ENCODE measurements at regions not wholly inside any gene's neighbourhood (a gene's known extent, or its start where the extent isn't known, plus 50 kb on each side); places are given as distances from the start of the nearest gene placed in this dataset.

DNA sequence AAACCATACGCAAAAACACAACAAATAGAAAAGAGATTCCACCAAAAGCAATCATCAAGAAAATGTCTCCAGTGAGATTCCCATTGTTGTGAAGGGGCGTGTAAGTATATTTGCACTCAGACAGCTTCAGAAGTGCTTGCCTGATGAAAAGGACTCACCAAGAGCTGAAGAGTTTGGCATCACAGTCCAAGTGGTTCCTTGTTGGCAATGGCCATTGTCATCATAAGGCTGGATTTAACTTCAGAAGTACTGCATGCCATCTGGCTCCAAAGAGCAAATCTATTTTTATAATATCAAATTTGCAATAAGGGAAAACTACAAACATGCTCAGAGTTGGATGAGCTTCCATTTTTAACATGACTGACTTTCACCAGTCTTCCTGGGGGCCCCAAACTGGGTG, 505.3 kb upstream of the NR2F2 start:
- H3K27ac ChIP-seq, result no peak overlapping the region
- H3K36me3 ChIP-seq, result no peaks in the 10 kb centered on the region
- H3K4me3 ChIP-seq, result no peak overlapping the region
- H3K4me1 ChIP-seq (replicated peaks), result no peaks in the 10 kb centered on the region
- no peaks in the 10 kb centered on the region for H3K27me3 ChIP-seq (replicated peaks)
- no peak for DNase-seq (ENCODE audit: low read depth in 1 of 2, low spot score in 2 of 2)
- H3K9me3 ChIP-seq (replicated peaks), result no peaks in the 10 kb centered on the region

DNA sequence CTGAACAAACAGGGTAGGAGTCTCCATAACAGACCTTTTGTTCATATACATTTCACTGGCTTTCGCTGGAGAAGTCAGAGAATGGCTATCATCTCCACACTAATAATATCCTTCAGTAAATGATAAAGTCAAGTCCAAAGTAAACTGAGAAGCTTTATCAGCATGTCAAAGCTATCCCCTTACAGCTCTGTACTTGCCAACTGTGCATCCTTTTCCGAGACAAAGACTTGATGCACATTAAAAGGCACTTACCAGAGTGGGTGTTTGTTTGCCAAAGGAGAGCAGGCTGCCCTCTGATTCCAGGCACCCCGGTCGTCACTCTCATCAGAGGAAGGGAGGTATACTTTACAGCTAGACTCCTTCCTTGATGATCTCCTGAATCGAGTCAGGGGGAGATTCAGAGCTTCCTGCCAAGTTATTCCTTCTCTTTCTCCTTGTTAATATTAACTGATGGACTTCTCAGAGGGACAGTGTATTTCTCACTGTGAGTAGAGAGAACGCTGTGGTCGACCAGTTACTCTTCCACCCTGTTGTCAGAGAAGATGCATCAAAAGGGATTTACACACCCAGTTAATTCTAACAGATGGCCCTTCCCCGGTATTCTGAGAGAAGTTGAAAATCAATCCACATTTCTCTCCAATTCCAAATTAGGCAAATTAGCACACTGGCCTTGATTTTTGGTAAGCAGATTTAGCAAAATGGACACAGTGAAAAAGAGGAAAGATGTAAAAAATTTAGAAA, 504.7 kb upstream of the NR2F2 start:
- Histone ChIP-seq H3K4me1 (replicated peaks) (no peaks in the 10 kb centered on the region), H3K36me3 (no peaks in the 10 kb centered on the region), H3K27me3 (replicated peaks) (no peaks in the 10 kb centered on the region), H3K9me3 (replicated peaks) (no peaks in the 10 kb centered on the region), H3K4me3 (no peak overlapping the region), H3K27ac (no peak overlapping the region)
- no peak for DNase-seq (ENCODE audit: low read depth in 1 of 2, low spot score in 2 of 2)

- Histone ChIP-seq H3K36me3 (no peaks in the 10 kb centered on the region), H3K27ac (no peak overlapping the region), H3K9me3 (replicated peaks) (no peaks in the 10 kb centered on the region), H3K4me3 (no peak overlapping the region), H3K4me1 (replicated peaks) (no peaks in the 10 kb centered on the region), H3K27me3 (replicated peaks) (no peaks in the 10 kb centered on the region)
- no peak for DNase-seq (ENCODE audit: low read depth in 1 of 2, low spot score in 2 of 2)
Observed at GRCh38 chr15:95826412-95827195, 503.9 kb upstream of the NR2F2 start.

DNA sequence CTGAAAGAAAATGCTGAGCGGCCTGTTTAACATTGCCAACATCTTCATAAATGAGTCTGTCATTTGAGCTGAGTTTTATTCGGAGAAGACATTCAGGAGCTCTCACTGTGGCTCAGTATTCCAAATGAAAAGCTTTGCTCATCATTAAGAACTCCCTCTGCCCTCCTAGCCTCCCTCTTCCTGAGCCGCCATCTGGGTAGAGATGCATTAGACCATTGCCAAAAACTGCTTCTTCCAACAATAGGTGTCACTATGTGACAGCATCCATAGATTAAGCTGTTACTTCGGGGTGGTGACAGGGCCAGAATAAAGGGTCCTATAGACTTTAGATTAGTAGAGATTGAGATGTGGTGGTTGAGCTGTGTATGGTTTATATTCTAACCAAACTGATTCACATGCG, 501.4 kb upstream of the NR2F2 start:
- Histone ChIP-seq H3K4me3 (no peak overlapping the region), H3K36me3 (no peaks in the 10 kb centered on the region)
- DNase-seq (ENCODE audit: low read depth in 1 of 2, low spot score in 2 of 2), result no peak

DNA sequence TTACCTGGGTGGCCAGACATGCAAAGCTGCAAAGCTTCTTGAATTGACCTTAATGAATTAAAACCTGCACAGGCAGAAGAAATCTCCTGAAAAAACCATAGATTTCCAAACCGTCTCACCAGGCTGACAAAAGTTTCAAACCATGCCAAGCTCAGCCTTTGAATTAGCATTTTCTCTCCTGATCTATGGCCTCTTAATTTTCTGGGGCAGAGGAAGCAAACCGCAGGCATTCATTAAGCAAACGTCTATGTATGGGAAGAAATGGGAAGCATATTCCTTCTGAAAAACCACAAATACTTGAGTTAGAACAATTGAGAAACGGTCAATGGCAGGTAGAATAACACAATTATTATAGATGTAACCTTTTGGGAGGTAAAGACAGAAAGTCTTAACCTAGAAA, 500.2 kb upstream of the NR2F2 start:
- Histone ChIP-seq H3K9me3 (replicated peaks) (no peaks in the 10 kb centered on the region), H3K4me1 (replicated peaks) (no peaks in the 10 kb centered on the region), H3K27ac (no peak overlapping the region), H3K36me3 (no peaks in the 10 kb centered on the region), H3K4me3 (no peak overlapping the region), H3K27me3 (replicated peaks) (no peaks in the 10 kb centered on the region)
- no peak for DNase-seq (ENCODE audit: low read depth in 1 of 2, low spot score in 2 of 2)

More for the DNA sequence above, 501.4 kb upstream of the NR2F2 start:
- Histone ChIP-seq H3K4me1 (replicated peaks) (no peaks in the 10 kb centered on the region), H3K27ac (no peak overlapping the region), H3K9me3 (replicated peaks) (no peaks in the 10 kb centered on the region), H3K27me3 (replicated peaks) (no peaks in the 10 kb centered on the region)

GRCh38 chr15:95832668-95833067, 497.8 kb upstream of the NR2F2 start:
- no peaks in the 10 kb centered on the region for H3K9me3 ChIP-seq (replicated peaks)

GRCh38 chr15:95834028-95834804, 496.3 kb upstream of the NR2F2 start:
- peaks cover 4% of the 10 kb centered on the region for H3K4me1 ChIP-seq (replicated peaks)
- H3K4me3 ChIP-seq, result no peak overlapping the region
- no peak for DNase-seq (ENCODE audit: low read depth in 1 of 2, low spot score in 2 of 2)

More at GRCh38 chr15:95832668-95833067, 497.8 kb upstream of the NR2F2 start:
- Histone ChIP-seq H3K27ac (no peak overlapping the region), H3K4me1 (replicated peaks) (no peaks in the 10 kb centered on the region), H3K27me3 (replicated peaks) (no peaks in the 10 kb centered on the region), H3K36me3 (no peaks in the 10 kb centered on the region), H3K4me3 (no peak overlapping the region)
- DNase-seq (ENCODE audit: low read depth in 1 of 2, low spot score in 2 of 2), result no peak

DNA sequence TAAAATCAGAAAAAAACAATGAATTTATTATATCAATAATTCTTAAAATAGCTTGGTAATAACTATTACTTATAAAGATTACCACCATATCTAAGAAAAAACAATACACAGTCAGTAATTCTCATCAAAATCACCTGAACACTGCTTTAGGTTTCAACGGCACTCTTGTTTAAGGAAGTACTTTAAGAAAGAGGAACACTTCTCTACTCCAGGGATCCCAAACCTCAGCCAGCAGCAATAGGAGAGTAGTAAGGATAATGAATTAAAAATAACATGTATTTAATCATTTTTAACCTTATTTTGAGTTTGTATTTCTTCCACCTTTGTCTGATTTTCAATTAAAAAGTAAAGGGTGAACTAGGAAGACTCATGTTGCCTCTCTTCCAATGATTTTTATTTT, 494.0 kb upstream of the NR2F2 start:
- Histone ChIP-seq H3K27ac (no peak overlapping the region), H3K9me3 (replicated peaks) (no peaks in the 10 kb centered on the region), H3K4me1 (replicated peaks) (peaks cover 20% of the 10 kb centered on the region), H3K27me3 (replicated peaks) (no peaks in the 10 kb centered on the region), H3K4me3 (no peak overlapping the region), H3K36me3 (no peaks in the 10 kb centered on the region)
- no peak for DNase-seq (ENCODE audit: low read depth in 1 of 2, low spot score in 2 of 2)

More at GRCh38 chr15:95834028-95834804, 496.3 kb upstream of the NR2F2 start:
- no peaks in the 10 kb centered on the region for H3K36me3 ChIP-seq
- H3K27me3 ChIP-seq (replicated peaks), result no peaks in the 10 kb centered on the region
- no peaks in the 10 kb centered on the region for H3K9me3 ChIP-seq (replicated peaks)
- no peak overlapping the region for H3K27ac ChIP-seq

- Histone ChIP-seq H3K4me3 (no peak overlapping the region), H3K9me3 (replicated peaks) (no peaks in the 10 kb centered on the region), H3K36me3 (no peaks in the 10 kb centered on the region), H3K27me3 (replicated peaks) (no peaks in the 10 kb centered on the region), H3K4me1 (replicated peaks) (peaks cover 20% of the 10 kb centered on the region), H3K27ac (no peak overlapping the region)
- DNase-seq (ENCODE audit: low read depth in 1 of 2, low spot score in 2 of 2), result no peak
Observed at GRCh38 chr15:95837341-95838004, 493.0 kb upstream of the NR2F2 start.

- peak overlapping the region; percentile 58 for H3K27ac ChIP-seq
- peaks cover 20% of the 10 kb centered on the region for H3K4me1 ChIP-seq (replicated peaks)
- H3K4me3 ChIP-seq, result no peak overlapping the region
- no peaks in the 10 kb centered on the region for H3K27me3 ChIP-seq (replicated peaks)
- peak in 1 of 2 experiments; percentile 5 for DNase-seq (ENCODE audit: low read depth in 1 of 2, low spot score in 2 of 2)
- H3K36me3 ChIP-seq, result no peaks in the 10 kb centered on the region
- H3K9me3 ChIP-seq (replicated peaks), result no peaks in the 10 kb centered on the region
Observed at GRCh38 chr15:95839367-95839782, 491.1 kb upstream of the NR2F2 start.

- H3K36me3 ChIP-seq, result no peaks in the 10 kb centered on the region
- DNase-seq (ENCODE audit: low read depth in 1 of 2, low spot score in 2 of 2), result peak in 1 of 2 experiments; percentile 68
- H3K4me1 ChIP-seq (replicated peaks), result peaks cover 20% of the 10 kb centered on the region
- H3K27ac ChIP-seq, result peak overlapping the region; percentile 58
- H3K27me3 ChIP-seq (replicated peaks), result no peaks in the 10 kb centered on the region
- no peaks in the 10 kb centered on the region for H3K9me3 ChIP-seq (replicated peaks)
- H3K4me3 ChIP-seq, result no peak overlapping the region
Observed at GRCh38 chr15:95840004-95840403, 490.5 kb upstream of the NR2F2 start.

DNA sequence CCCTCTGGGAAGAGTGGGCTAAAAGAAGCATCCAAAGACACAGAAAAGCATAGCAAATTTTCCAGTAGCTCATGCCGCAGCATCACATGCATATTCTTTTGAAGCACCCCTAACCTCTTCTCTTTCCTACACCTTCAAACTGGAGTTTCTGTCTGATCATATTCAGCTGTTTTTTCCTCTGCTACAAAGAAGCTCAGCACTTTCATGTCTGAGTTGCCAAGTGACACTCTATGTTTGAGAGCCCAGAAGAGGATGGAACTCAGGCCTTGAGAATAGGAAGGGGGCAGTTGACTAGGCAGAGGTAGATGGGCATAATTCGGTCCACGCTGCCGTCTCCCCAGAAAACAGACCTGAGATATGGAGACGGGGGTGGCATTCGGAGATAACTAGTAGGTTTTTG, 489.6 kb upstream of the NR2F2 start:
- Histone ChIP-seq H3K27me3 (replicated peaks) (no peaks in the 10 kb centered on the region), H3K4me3 (no peak overlapping the region), H3K9me3 (replicated peaks) (no peaks in the 10 kb centered on the region), H3K36me3 (no peaks in the 10 kb centered on the region), H3K4me1 (replicated peaks) (peaks cover 20% of the 10 kb centered on the region), H3K27ac (no peak overlapping the region)
- DNase-seq (ENCODE audit: low read depth in 1 of 2, low spot score in 2 of 2), result no peak

GRCh38 chr15:95842576-95842975, 487.9 kb upstream of the NR2F2 start:
- Histone ChIP-seq H3K4me1 (replicated peaks) (peaks cover 20% of the 10 kb centered on the region), H3K27me3 (replicated peaks) (no peaks in the 10 kb centered on the region), H3K36me3 (no peaks in the 10 kb centered on the region), H3K27ac (no peak overlapping the region), H3K4me3 (no peak overlapping the region), H3K9me3 (replicated peaks) (no peaks in the 10 kb centered on the region)
- DNase-seq (ENCODE audit: low read depth in 1 of 2, low spot score in 2 of 2), result no peak
